ENCODE measurements at regions not wholly inside any gene's neighbourhood (a gene's known extent, or its start where the extent isn't known, plus 50 kb on each side); places are given as distances from the start of the nearest gene placed in this dataset.

DNA sequence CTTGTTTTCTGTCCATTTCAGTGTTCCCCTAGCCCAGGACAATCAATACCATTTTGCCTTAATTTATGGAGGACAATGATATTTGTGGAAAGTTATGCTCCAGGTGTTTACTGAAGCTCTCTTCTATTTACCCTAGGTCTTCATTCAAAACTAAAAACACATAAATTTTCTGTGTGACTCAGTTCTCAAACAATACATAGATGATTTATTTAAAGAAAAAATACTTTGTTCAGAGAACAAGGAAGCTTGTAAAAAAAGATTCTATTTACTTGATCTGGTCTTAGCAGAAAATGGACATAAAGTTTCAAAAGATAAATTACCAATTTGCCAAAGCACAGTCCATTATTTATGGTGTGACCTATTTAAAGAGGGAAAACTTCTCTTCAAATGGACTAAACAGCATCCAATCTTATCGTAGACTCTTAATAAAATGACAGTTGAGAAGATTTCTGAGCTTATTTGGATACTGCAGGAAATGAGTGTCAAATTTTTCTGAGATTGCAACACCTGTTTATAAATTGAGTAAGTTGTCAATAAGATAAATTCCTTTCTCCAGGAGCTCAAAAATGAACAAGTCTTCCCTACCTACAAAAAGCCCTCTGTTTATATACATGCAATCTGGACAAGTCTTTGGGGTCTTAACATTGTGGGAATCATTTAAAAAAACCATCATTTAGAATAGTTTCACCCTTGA is 627.2 kb downstream of the PSAT1 start:
- Histone ChIP-seq H3K36me3 (ENCODE audit: control insufficient read depth in 2 of 2, insufficient read depth in 2 of 2, low read length in 2 of 2) (no peaks in the 10 kb centered on the region), H3K9ac (ENCODE audit: low read length in 2 of 2) (no peak overlapping the region), H3K9me3 (ENCODE audit: control insufficient read depth in 2 of 2, low read length in 2 of 2) (no peaks in the 10 kb centered on the region), H3K27ac (ENCODE audit: low read length) (no peak overlapping the region), H3K4me3 (ENCODE audit: low read length in 2 of 2) (no peak overlapping the region), H3K4me1 (ENCODE audit: control insufficient read depth, insufficient read depth, low read length) (no peaks in the 10 kb centered on the region), H3K27me3 (ENCODE audit: control insufficient read depth in 1 of 2, insufficient read depth in 2 of 2, low read length in 2 of 2) (no peaks in the 10 kb centered on the region)

- no peak overlapping the region for H3K9ac ChIP-seq (ENCODE audit: low read length in 2 of 2)
- H3K27ac ChIP-seq (ENCODE audit: low read length) = no peak overlapping the region
- H3K27me3 ChIP-seq (ENCODE audit: control insufficient read depth in 1 of 2, insufficient read depth in 2 of 2, low read length in 2 of 2) = no peaks in the 10 kb centered on the region
- no peaks in the 10 kb centered on the region for H3K9me3 ChIP-seq (ENCODE audit: control insufficient read depth in 2 of 2, low read length in 2 of 2)
- no peaks in the 10 kb centered on the region for H3K4me1 ChIP-seq (ENCODE audit: control insufficient read depth, insufficient read depth, low read length)
- no peaks in the 10 kb centered on the region for H3K36me3 ChIP-seq (ENCODE audit: control insufficient read depth in 2 of 2, insufficient read depth in 2 of 2, low read length in 2 of 2)
- no peak overlapping the region for H3K4me3 ChIP-seq (ENCODE audit: low read length in 2 of 2)
Measured at GRCh38 chr9:78927099-78927940, 630.4 kb downstream of the PSAT1 start.

GRCh38 chr9:78928625-78929405 is 631.9 kb downstream of the PSAT1 start:
- Histone ChIP-seq H3K27me3 (ENCODE audit: control insufficient read depth in 1 of 2, insufficient read depth in 2 of 2, low read length in 2 of 2) (no peaks in the 10 kb centered on the region), H3K4me1 (ENCODE audit: control insufficient read depth, insufficient read depth, low read length) (no peaks in the 10 kb centered on the region), H3K4me3 (ENCODE audit: low read length in 2 of 2) (no peak overlapping the region), H3K36me3 (ENCODE audit: control insufficient read depth in 2 of 2, insufficient read depth in 2 of 2, low read length in 2 of 2) (no peaks in the 10 kb centered on the region), H3K27ac (ENCODE audit: low read length) (no peak overlapping the region), H3K9ac (ENCODE audit: low read length in 2 of 2) (no peak overlapping the region), H3K9me3 (ENCODE audit: control insufficient read depth in 2 of 2, low read length in 2 of 2) (no peaks in the 10 kb centered on the region)

DNA sequence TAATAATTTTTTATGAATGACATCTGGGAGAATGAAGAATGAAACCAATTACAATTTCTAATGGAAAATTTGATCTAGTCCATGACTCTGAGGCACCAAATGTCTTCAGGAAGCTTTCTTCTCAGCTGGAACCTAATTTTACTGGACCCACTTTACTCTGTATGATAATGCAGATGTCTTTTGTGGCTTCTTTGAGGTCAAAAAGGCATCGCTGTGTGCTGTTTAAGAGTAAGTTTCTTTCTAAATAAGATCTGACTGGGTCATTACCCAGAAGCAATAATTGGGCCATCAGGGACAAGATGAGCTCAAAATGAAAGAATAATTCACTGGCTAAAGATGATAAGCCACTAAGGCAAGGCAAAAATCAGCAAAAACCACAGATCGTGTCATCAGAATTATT is 633.4 kb downstream of the PSAT1 start:
- Histone ChIP-seq H3K4me1 (ENCODE audit: control insufficient read depth, insufficient read depth, low read length) (no peaks in the 10 kb centered on the region), H3K4me3 (ENCODE audit: low read length in 2 of 2) (no peak overlapping the region), H3K9ac (ENCODE audit: low read length in 2 of 2) (no peak overlapping the region), H3K9me3 (ENCODE audit: control insufficient read depth in 2 of 2, low read length in 2 of 2) (no peaks in the 10 kb centered on the region), H3K27me3 (ENCODE audit: control insufficient read depth in 1 of 2, insufficient read depth in 2 of 2, low read length in 2 of 2) (no peaks in the 10 kb centered on the region), H3K36me3 (ENCODE audit: control insufficient read depth in 2 of 2, insufficient read depth in 2 of 2, low read length in 2 of 2) (no peaks in the 10 kb centered on the region), H3K27ac (ENCODE audit: low read length) (no peak overlapping the region)

DNA sequence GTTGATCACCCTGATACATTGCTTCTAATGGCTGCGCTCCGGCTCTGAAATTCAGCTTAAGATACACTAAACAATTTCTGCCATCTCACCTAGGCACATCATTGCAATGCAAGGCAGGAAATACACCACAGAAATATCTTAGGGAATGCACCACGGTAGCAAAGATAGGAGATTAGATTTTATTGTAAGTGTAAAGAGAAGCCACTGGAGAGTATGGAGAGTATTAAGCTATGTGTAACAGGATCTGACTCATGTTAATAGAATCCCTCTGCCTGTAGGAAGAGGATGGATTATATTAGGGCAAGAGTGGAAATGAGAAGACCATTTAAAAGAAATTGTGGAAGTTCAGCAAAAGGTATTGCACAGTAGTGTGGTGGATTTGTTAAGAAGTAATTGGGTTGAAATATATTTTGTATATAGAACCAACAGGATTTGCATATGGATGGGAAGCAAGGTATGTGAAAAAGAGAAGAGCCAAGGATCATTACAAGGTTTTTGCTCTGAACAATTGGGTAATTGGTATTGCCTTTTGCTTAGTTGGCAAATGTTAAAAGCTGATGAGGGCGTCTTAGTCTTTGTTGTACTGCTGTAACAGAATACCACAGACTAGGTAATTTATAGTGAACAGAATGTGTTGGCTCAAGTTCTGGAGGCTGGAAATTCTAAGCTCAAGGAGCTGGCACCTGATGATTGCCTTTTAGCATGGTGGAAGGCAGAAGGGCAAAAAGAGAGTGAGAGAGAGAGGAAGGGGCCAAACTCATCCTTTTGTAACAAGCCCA is 636.1 kb downstream of the PSAT1 start:
- H3K27ac ChIP-seq (ENCODE audit: low read length) = no peak overlapping the region
- no peak overlapping the region for H3K4me3 ChIP-seq (ENCODE audit: low read length in 2 of 2)
- H3K27me3 ChIP-seq (ENCODE audit: control insufficient read depth in 1 of 2, insufficient read depth in 2 of 2, low read length in 2 of 2) = no peaks in the 10 kb centered on the region
- no peaks in the 10 kb centered on the region for H3K9me3 ChIP-seq (ENCODE audit: control insufficient read depth in 2 of 2, low read length in 2 of 2)
- H3K4me1 ChIP-seq (ENCODE audit: control insufficient read depth, insufficient read depth, low read length) = no peaks in the 10 kb centered on the region
- H3K9ac ChIP-seq (ENCODE audit: low read length in 2 of 2) = no peak overlapping the region
- no peaks in the 10 kb centered on the region for H3K36me3 ChIP-seq (ENCODE audit: control insufficient read depth in 2 of 2, insufficient read depth in 2 of 2, low read length in 2 of 2)

- Histone ChIP-seq H3K4me1 (ENCODE audit: control insufficient read depth, insufficient read depth, low read length) (no peaks in the 10 kb centered on the region), H3K4me3 (ENCODE audit: low read length in 2 of 2) (no peak overlapping the region), H3K9me3 (ENCODE audit: control insufficient read depth in 2 of 2, low read length in 2 of 2) (peaks cover 0 to 3% of the 10 kb centered on the region in 2 donors), H3K27ac (ENCODE audit: low read length) (no peak overlapping the region), H3K27me3 (ENCODE audit: control insufficient read depth in 1 of 2, insufficient read depth in 2 of 2, low read length in 2 of 2) (no peaks in the 10 kb centered on the region), H3K36me3 (ENCODE audit: control insufficient read depth in 2 of 2, insufficient read depth in 2 of 2, low read length in 2 of 2) (no peaks in the 10 kb centered on the region), H3K9ac (ENCODE audit: low read length in 2 of 2) (no peak overlapping the region)
Measured at GRCh38 chr9:78934880-78935279, 636.9 kb upstream of the TLE4 start.

DNA sequence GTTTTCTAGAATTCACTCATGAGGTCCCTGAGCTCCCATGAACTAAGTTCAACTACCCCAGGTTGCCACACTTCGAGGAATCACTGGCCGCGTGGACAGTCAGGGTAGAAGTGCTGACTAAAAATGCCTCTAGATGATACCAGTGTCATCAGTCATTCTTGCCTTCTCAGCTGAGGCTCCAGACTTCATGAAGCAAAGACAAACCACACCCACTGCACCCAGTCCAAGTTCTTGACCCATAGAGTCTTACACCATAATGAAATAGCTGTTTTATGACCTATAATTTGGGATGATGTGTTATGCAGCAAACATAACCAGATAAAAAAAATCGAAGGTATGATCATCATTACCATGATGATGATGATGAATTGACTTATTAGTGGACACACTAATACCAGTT is 632.9 kb upstream of the TLE4 start:
- H3K27me3 ChIP-seq (ENCODE audit: control insufficient read depth in 1 of 2, insufficient read depth in 2 of 2, low read length in 2 of 2) = no peaks in the 10 kb centered on the region
- H3K36me3 ChIP-seq (ENCODE audit: control insufficient read depth in 2 of 2, insufficient read depth in 2 of 2, low read length in 2 of 2) = no peaks in the 10 kb centered on the region
- no peaks in the 10 kb centered on the region for H3K4me1 ChIP-seq (ENCODE audit: control insufficient read depth, insufficient read depth, low read length)
- H3K9me3 ChIP-seq (ENCODE audit: control insufficient read depth in 2 of 2, low read length in 2 of 2) = peaks cover 0 to 3% of the 10 kb centered on the region in 2 donors
- H3K27ac ChIP-seq (ENCODE audit: low read length) = no peak overlapping the region
- no peak overlapping the region for H3K9ac ChIP-seq (ENCODE audit: low read length in 2 of 2)
- H3K4me3 ChIP-seq (ENCODE audit: low read length in 2 of 2) = no peak overlapping the region

GRCh38 chr9:78939311-78940065 is 632.3 kb upstream of the TLE4 start:
- no peaks in the 10 kb centered on the region for H3K4me1 ChIP-seq (ENCODE audit: control insufficient read depth, insufficient read depth, low read length)
- H3K9me3 ChIP-seq (ENCODE audit: control insufficient read depth in 2 of 2, low read length in 2 of 2) = peaks cover 0 to 7% of the 10 kb centered on the region in 2 donors
- H3K9ac ChIP-seq (ENCODE audit: low read length in 2 of 2) = no peak overlapping the region
- no peaks in the 10 kb centered on the region for H3K27me3 ChIP-seq (ENCODE audit: control insufficient read depth in 1 of 2, insufficient read depth in 2 of 2, low read length in 2 of 2)
- no peak overlapping the region for H3K4me3 ChIP-seq (ENCODE audit: low read length in 2 of 2)
- H3K27ac ChIP-seq (ENCODE audit: low read length) = no peak overlapping the region
- H3K36me3 ChIP-seq (ENCODE audit: control insufficient read depth in 2 of 2, insufficient read depth in 2 of 2, low read length in 2 of 2) = no peaks in the 10 kb centered on the region

DNA sequence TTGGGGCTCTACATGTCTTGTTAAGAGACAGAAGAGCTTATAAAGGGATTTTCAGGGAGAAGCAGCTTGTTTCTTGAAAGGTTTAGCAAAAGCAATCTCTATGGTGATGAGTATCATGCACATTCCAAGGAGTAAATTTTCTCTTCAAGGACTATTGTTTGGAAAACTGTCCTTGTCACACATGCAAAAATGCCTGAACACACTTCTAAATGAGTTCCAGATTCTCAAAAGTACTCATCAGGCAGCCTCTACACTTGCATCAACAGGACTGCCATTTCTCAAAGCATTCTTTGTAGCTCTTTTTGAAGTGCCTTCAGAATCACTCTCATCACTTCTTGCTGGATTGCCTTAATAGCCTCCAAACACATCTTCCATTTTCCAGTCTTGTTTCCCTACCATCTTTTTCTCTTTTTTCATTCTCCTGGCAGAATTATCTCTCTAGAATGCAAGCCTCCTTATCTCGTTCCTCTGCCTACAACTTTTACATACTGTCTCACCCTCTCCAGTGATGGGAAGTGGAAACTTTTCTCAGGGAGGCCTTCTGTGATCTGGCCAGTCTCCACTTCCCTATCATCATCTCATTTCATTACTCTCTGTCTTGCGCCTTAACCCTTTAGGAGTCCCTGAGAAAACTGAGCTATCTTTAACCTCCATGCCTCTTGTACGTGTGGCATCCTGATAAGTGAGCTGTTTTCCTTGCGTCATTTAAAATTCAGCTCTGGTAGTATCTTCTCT is 631.5 kb upstream of the TLE4 start:
- Histone ChIP-seq H3K27ac (ENCODE audit: low read length) (no peak overlapping the region), H3K4me1 (ENCODE audit: control insufficient read depth, insufficient read depth, low read length) (no peaks in the 10 kb centered on the region), H3K9ac (ENCODE audit: low read length in 2 of 2) (no peak overlapping the region), H3K9me3 (ENCODE audit: control insufficient read depth in 2 of 2, low read length in 2 of 2) (peaks cover 0 to 7% of the 10 kb centered on the region in 2 donors), H3K4me3 (ENCODE audit: low read length in 2 of 2) (no peak overlapping the region), H3K27me3 (ENCODE audit: control insufficient read depth in 1 of 2, insufficient read depth in 2 of 2, low read length in 2 of 2) (no peaks in the 10 kb centered on the region), H3K36me3 (ENCODE audit: control insufficient read depth in 2 of 2, insufficient read depth in 2 of 2, low read length in 2 of 2) (no peaks in the 10 kb centered on the region)
